Iris pigment epithelial cell (primary cell): ENCODE measurements at regions not wholly inside any gene's neighbourhood (a gene's known extent, or its start where the extent isn't known, plus 50 kb on each side); places are given as distances from the start of the nearest gene placed in this dataset.

Experiments
- DNase-seq: peaks from one replicate; pipeline ENCODE4 v3.0.0-alpha.2; 2011; ENCODE audit warnings: low read depth

GRCh38 chr4:125808570-125808969 lies 493.8 kb downstream of the FAT4 start:
- no peak for DNase-seq

- no peak for DNase-seq
Observed at GRCh38 chr4:125811892-125812291, 497.1 kb downstream of the FAT4 start.

- no peak for DNase-seq
Observed at GRCh38 chr4:125826801-125827695, 512.3 kb downstream of the FAT4 start.

GRCh38 chr4:125827696-125828052 lies 512.9 kb downstream of the FAT4 start:
- no peak for DNase-seq

GRCh38 chr4:125828346-125828745 lies 513.6 kb downstream of the FAT4 start:
- DNase-seq: no peak

GRCh38 chr4:125832161-125832560 lies 517.4 kb downstream of the FAT4 start:
- DNase-seq: no peak

GRCh38 chr4:125836597-125837195 lies 521.9 kb downstream of the FAT4 start:
- peak; percentile 1 for DNase-seq

- no peak for DNase-seq
Observed at GRCh38 chr4:125837493-125838201, 522.9 kb downstream of the FAT4 start.

- DNase-seq: no peak
Observed at GRCh38 chr4:125838202-125838601, 523.4 kb downstream of the FAT4 start.

GRCh38 chr4:125838924-125839323 lies 524.2 kb downstream of the FAT4 start:
- peak; percentile 6 for DNase-seq

GRCh38 chr4:125843947-125844346 lies 529.2 kb downstream of the FAT4 start:
- DNase-seq: no peak

- no peak for DNase-seq
Observed at GRCh38 chr4:125847518-125847917, 532.8 kb downstream of the FAT4 start.

GRCh38 chr4:125849869-125850268 lies 535.1 kb downstream of the FAT4 start:
- DNase-seq: peak; percentile 77

- DNase-seq: peak; percentile 83
Observed at GRCh38 chr4:125891597-125892258, 577.0 kb downstream of the FAT4 start.

GRCh38 chr4:125904802-125905201 lies 590.0 kb downstream of the FAT4 start:
- no peak for DNase-seq

- no peak for DNase-seq
Observed at GRCh38 chr4:125911058-125911457, 596.3 kb downstream of the FAT4 start.

GRCh38 chr4:125911481-125911880 lies 596.7 kb downstream of the FAT4 start:
- no peak for DNase-seq

GRCh38 chr4:125917559-125917958 lies 602.8 kb downstream of the FAT4 start:
- no peak for DNase-seq

GRCh38 chr4:125928652-125929051 lies 613.9 kb downstream of the FAT4 start:
- no peak for DNase-seq

- DNase-seq: no peak
Observed at GRCh38 chr4:125938541-125938940, 623.8 kb downstream of the FAT4 start.

GRCh38 chr4:125940426-125940825 lies 625.7 kb downstream of the FAT4 start:
- DNase-seq: no peak

GRCh38 chr4:125944966-125945365 lies 630.2 kb downstream of the FAT4 start:
- no peak for DNase-seq
